Liver (tissue), 2 donors: ENCODE measurements at regions not wholly inside any gene's neighbourhood (a gene's known extent, or its start where the extent isn't known, plus 50 kb on each side); places are given as distances from the start of the nearest gene placed in this dataset.

Source experiments
- EGR1 ChIP-seq, 2 donors: IDR thresholded peaks; 2 replicates each; pipeline ENCODE4 v1.6.1; 2016 to 2018; ENCODE audit warnings: antibody characterized with exemption in 2 of 2, low read depth in 2 of 2
- FOXA1 ChIP-seq: IDR thresholded peaks from 2 replicates; pipeline ENCODE4 v1.6.1; 2016; ENCODE audit warnings: antibody characterized with exemption
- donor health status: healthy.

GRCh38 chr2:64393383-64394010, 60.5 kb upstream of the LGALSL start:
- TF ChIP-seq FOXA1 = no peak
- TF ChIP-seq EGR1 (IDR thresholded peaks at IDR 0.05; ENCODE audit: low read depth in 2 of 2) = no peak
